ENCODE measurements at regions not wholly inside any gene's neighbourhood (a gene's known extent, or its start where the extent isn't known, plus 50 kb on each side); places are given as distances from the start of the nearest gene placed in this dataset.

GRCh38 chr20:25135031-25135430, 53.1 kb upstream of the VSX1 start:
- no peaks in the 10 kb centered on the region for H4K20me1 ChIP-seq (ENCODE audit: insufficient read depth, low read length)
- no peak for DNase-seq
- TF ChIP-seq EZH2 (IDR thresholded peaks at IDR 0.05; ENCODE audit: borderline replicate concordance, low read depth, low read length, severe bottlenecking) (no peak), CTCF (IDR thresholded peaks at IDR 0.05; ENCODE audit: borderline replicate concordance, extremely low read depth, low read length, poor library complexity, severe bottlenecking) (no peak)

GRCh38 chr20:25136056-25136455, 54.1 kb upstream of the VSX1 start:
- DNase-seq, result no peak
- no peaks in the 10 kb centered on the region for H4K20me1 ChIP-seq (ENCODE audit: insufficient read depth, low read length)
- H3K79me2 ChIP-seq (ENCODE audit: insufficient read depth, low read length), result no peaks in the 10 kb centered on the region
- ATAC-seq (ENCODE audit: insufficient read depth, low read depth), result no peak
- H3K4me3 ChIP-seq (ENCODE audit: low read depth in 1 of 2, low read length in 2 of 2), result no peak overlapping the region
- no peaks in the 10 kb centered on the region for H3K9me3 ChIP-seq (ENCODE audit: insufficient read depth, low read length, severe bottlenecking)
- no peak overlapping the region for H3K27ac ChIP-seq (ENCODE audit: low read length)
- TF ChIP-seq EZH2 (IDR thresholded peaks at IDR 0.05; ENCODE audit: borderline replicate concordance, low read depth, low read length, severe bottlenecking) (no peak), CTCF (IDR thresholded peaks at IDR 0.05; ENCODE audit: borderline replicate concordance, extremely low read depth, low read length, poor library complexity, severe bottlenecking) (no peak)
- H3K27me3 ChIP-seq (ENCODE audit: insufficient read depth, low read length, poor library complexity), result no peaks in the 10 kb centered on the region
- H3K4me2 ChIP-seq (ENCODE audit: insufficient read depth, low read length), result no peak overlapping the region
- H3K9ac ChIP-seq (ENCODE audit: low read depth, low read length), result no peak overlapping the region
- H3K36me3 ChIP-seq (ENCODE audit: insufficient read depth, low read length), result no peaks in the 10 kb centered on the region
- H2AFZ ChIP-seq (ENCODE audit: low read depth, low read length), result no peak overlapping the region
- no peaks in the 10 kb centered on the region for H3K4me1 ChIP-seq (ENCODE audit: insufficient read depth, low read length)

More at GRCh38 chr20:25135031-25135430, 53.1 kb upstream of the VSX1 start:
- no peaks in the 10 kb centered on the region for H3K27me3 ChIP-seq (ENCODE audit: insufficient read depth, low read length, poor library complexity)
- no peaks in the 10 kb centered on the region for H3K9me3 ChIP-seq (ENCODE audit: insufficient read depth, low read length, severe bottlenecking)
- no peak overlapping the region for H2AFZ ChIP-seq (ENCODE audit: low read depth, low read length)
- no peak overlapping the region for H3K4me2 ChIP-seq (ENCODE audit: insufficient read depth, low read length)
- no peaks in the 10 kb centered on the region for H3K79me2 ChIP-seq (ENCODE audit: insufficient read depth, low read length)
- H3K4me3 ChIP-seq (ENCODE audit: low read depth in 1 of 2, low read length in 2 of 2), result no peak overlapping the region
- no peak overlapping the region for H3K27ac ChIP-seq (ENCODE audit: low read length)
- no peaks in the 10 kb centered on the region for H3K36me3 ChIP-seq (ENCODE audit: insufficient read depth, low read length)
- no peak overlapping the region for H3K9ac ChIP-seq (ENCODE audit: low read depth, low read length)
- ATAC-seq (ENCODE audit: insufficient read depth, low read depth), result no peak
- H3K4me1 ChIP-seq (ENCODE audit: insufficient read depth, low read length), result no peaks in the 10 kb centered on the region

GRCh38 chr20:25136643-25137559, 55.0 kb upstream of the VSX1 start:
- H3K9me3 ChIP-seq (ENCODE audit: insufficient read depth, low read length, severe bottlenecking), result no peaks in the 10 kb centered on the region
- ATAC-seq (ENCODE audit: insufficient read depth, low read depth) (0 out of 3 replicates have a peak, but pooled peaks have one; percentile 45), DNase-seq (no peak)
- no peak overlapping the region for H2AFZ ChIP-seq (ENCODE audit: low read depth, low read length)
- H3K9ac ChIP-seq (ENCODE audit: low read depth, low read length), result no peak overlapping the region
- H4K20me1 ChIP-seq (ENCODE audit: insufficient read depth, low read length), result no peaks in the 10 kb centered on the region
- H3K36me3 ChIP-seq (ENCODE audit: insufficient read depth, low read length), result no peaks in the 10 kb centered on the region
- H3K27ac ChIP-seq (ENCODE audit: low read length), result no peak overlapping the region
- no peak for TF ChIP-seq CTCF (IDR thresholded peaks at IDR 0.05; ENCODE audit: borderline replicate concordance, extremely low read depth, low read length, poor library complexity, severe bottlenecking)
- TF ChIP-seq EZH2 (IDR thresholded peaks at IDR 0.05; ENCODE audit: borderline replicate concordance, low read depth, low read length, severe bottlenecking), result no peak
- H3K79me2 ChIP-seq (ENCODE audit: insufficient read depth, low read length), result no peaks in the 10 kb centered on the region
- H3K4me3 ChIP-seq (ENCODE audit: low read depth in 1 of 2, low read length in 2 of 2), result no peak overlapping the region
- H3K27me3 ChIP-seq (ENCODE audit: insufficient read depth, low read length, poor library complexity), result no peaks in the 10 kb centered on the region
- H3K4me1 ChIP-seq (ENCODE audit: insufficient read depth, low read length), result no peaks in the 10 kb centered on the region
- H3K4me2 ChIP-seq (ENCODE audit: insufficient read depth, low read length), result no peak overlapping the region

Measured in DND-41 (cell line).